HG03064 (cell line): ENCODE measurements at regions not wholly inside any gene's neighbourhood (a gene's known extent, or its start where the extent isn't known, plus 50 kb on each side); places are given as distances from the start of the nearest gene placed in this dataset.

Source experiments
- ATAC-seq: cut with Tn5 transposase; IDR thresholded peaks from one replicate; pipeline ENCODE4 v1.9.1; 2021; ENCODE audit warnings: low read depth; ENCODE audit not compliant: unreplicated experiment

- no peak for ATAC-seq
These were observed 370.4 kb upstream of the CPEB2 start for GRCh38 chr4:14631806-14632440.

GRCh38 chr4:14636563-14636962 is 365.7 kb upstream of the CPEB2 start:
- ATAC-seq: no peak

DNA sequence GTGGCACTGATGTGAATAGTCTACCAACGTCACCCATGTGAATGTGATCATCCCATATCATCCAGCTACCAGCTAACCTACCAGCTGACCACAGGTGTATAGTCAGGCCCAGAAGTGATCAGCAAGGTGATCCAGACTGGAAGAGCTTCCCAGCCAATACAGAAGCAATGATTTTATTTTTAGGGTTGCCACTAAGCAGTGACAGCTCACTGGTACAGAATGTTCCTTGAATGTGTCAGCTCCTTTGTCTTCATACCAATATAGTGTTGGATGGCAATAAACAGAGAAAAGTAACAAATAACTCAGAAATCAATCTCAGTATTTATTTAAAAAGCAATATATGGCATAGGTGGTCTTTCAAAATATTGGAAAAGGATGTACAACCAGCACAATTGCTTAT is 361.8 kb upstream of the CPEB2 start:
- ATAC-seq: no peak

GRCh38 chr4:14641871-14642270 is 360.4 kb upstream of the CPEB2 start:
- no peak for ATAC-seq

DNA sequence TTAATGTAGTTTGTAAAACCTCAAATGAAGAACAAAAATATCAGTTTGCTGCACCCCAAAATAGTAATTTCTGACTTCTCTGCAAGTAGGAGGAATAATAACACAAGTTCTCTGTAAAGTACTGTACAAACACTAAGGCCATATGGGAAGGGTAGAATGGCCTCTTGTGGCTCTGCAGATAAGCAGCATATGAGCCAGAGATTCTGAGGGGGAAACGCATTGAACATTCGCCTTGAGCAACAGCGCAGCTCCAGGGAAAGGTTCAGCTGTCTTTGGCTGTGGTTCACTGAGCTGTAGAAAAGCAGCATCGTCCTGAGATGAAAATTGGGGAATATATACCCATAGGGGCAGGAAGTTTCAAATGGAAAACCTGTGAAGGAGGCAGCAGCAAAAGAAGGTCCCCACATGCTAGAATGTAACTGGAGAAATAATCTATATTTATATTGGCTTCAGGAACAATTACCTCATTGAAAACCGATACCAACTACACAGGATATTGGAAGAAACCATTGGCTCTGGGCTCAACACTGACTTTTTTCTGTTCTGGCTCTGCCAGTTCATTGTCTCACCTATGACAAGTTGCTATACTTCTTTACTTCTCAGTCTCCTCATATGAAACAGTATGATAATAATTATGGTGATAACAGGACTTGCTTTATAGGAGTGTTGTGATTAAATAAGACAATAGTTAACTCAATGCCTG is 357.6 kb upstream of the CPEB2 start:
- no peak for ATAC-seq

DNA sequence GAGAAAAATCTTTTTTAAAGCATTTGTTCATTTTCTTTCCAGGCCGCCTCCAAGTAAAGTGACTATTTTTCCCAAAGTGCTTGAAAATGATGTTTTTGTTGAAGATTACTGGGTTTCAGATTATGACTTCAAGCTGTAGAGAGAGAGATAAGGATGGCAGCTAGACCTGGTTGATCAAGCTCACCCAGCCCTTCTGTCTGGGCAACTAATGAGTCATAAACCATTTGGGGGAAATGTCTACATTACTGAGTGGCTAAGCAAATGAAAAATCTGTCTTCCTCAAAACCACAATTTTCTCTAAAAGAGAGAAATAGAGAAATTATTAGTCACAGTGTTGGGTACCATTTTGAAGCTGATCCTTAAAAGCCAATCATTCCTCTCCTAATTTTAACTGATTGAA is 355.4 kb upstream of the CPEB2 start:
- ATAC-seq: no peak

- no peak for ATAC-seq
These were observed 352.2 kb upstream of the CPEB2 start for GRCh38 chr4:14650127-14650526.

GRCh38 chr4:14652522-14652921 is 349.8 kb upstream of the CPEB2 start:
- no peak for ATAC-seq

- no peak for ATAC-seq
These were observed 348.9 kb upstream of the CPEB2 start for GRCh38 chr4:14653338-14653737.

DNA sequence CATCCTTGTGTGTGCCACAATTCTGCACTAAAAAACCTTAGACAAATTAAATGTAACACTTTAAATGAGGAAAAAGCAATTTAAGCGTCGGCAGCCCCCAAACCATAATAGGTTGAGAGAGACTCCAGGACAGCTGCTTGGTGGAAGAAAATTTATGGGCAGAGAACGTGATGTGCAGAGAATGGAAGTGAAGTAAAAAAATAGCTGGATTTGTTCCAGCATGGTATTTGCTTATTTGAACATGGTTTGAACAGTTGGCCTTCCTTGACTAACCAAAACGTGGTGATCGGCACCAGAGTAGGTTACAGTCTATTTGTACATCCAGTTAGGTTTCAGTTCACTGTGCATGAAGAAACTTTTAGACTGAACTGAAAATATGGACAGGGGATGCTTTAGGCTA is 343.0 kb upstream of the CPEB2 start:
- ATAC-seq: no peak

DNA sequence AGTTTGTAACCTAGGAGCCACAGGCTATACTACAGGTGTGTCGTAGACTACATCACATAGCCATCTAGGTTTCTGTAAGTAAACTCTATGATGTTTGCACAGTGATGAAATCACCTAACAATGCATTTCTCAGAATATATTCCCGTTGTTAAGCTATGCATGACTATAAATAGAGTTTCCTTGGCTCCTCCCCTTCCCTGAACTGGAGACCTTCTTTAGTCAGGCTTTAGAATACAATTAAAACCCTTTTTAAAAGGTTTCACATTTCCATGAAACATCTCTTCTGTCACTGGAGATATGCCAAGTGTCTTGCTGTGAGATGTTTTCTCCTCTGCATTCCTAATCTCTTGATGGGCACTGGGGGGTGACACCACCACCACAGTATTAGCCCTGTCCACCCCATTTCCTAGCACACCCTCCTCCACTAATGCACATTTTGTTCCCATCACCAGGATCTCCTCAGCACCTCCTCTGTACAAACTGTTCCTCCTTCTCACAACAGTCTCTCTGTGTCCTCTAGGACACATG is 334.6 kb upstream of the CPEB2 start:
- ATAC-seq: no peak

- ATAC-seq: no peak
These were observed 334.0 kb upstream of the CPEB2 start for GRCh38 chr4:14668296-14668695.

DNA sequence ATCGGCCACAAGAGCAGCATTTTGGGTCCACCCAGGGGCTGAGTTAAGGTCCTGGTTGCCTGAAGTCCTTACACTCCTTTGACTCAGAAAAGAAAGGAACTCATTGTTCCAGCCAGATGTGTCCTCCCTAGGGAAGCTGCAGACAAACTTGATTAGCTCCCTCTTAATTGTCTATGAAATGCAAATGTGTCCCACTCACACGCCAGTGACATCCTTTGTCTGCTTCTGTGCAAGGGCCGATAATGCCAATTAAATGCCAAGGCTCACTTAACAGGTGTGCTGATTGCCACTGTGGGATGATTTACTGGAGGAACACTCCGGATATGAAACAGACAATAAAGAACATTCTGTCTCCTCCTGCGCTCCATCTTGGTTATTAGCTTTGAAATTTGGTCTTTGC is 332.9 kb upstream of the CPEB2 start:
- ATAC-seq: no peak

GRCh38 chr4:14671146-14671545 is 331.1 kb upstream of the CPEB2 start:
- no peak for ATAC-seq

DNA sequence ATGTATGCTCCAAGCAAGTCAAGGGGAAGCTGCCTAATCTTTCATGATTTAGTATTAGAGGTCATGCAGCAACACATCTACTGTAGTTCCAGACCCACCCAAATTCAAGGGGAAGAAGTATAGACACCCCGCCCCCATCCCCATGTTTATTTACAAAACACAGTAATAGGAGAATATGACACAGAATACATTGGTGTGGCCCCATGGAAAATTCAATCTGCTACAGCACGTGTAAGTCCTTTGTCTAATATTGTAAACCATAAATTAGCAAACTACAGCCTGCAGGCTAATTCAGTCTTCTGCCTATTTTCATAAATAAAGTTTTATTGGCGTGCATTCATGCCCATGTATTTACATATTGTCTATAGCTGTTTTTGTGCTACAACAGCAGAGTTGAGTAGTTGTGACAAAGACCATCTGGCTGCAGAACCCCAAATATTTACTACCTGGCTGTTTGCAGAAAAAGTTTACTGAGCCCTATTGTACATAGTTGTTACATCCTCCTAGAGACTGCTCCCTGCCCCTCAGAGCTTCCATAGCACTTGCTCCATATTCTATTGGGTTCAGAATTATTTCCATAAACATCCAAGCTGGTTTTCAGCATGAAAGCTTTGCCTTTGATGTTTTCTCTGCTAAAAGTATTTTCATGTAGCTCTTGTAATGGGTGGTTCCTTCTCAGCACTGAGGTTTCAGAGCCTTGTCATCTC is 326.8 kb upstream of the CPEB2 start:
- ATAC-seq: no peak

DNA sequence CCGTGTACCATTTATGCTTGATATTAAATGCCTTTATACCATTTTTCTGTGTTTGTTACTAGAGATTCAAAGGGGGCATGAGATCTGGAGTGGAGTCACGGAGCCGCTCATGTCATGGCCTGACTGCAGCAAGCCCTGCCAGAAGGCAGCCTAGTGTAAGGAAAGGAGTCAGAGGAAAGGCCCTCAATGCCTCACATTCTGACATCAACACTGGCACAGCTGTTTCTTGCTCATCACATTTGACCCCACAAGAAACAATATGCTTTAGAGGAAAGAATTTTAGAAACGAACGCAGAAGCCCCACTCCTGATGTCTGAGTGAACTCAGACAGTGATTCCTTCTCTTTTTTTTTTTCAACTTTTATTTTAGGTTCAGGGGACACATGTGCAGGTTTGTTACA is 322.4 kb upstream of the CPEB2 start:
- ATAC-seq: no peak

GRCh38 chr4:14681330-14681729 is 321.0 kb upstream of the CPEB2 start:
- no peak for ATAC-seq

GRCh38 chr4:14693728-14694127 is 308.6 kb upstream of the CPEB2 start:
- ATAC-seq: no peak

GRCh38 chr4:14695095-14695845 is 307.0 kb upstream of the CPEB2 start:
- no peak for ATAC-seq

DNA sequence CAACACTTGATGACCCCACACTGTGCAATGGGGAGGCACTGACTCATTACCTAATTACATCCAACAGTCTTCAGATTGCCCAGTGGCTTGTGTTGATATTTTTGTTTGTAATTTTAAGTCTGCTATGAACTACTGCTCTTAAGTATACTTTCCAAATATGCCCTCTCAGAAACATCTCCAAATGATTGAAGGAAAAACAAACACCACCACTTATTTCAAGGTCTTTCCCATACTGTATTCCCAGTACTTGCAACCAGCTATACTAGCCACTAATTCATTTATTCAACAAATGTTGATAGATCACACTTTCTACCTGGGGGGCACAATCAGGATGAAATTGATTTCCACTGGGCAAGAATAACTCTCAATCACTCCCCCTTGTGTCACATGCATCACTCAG is 302.2 kb upstream of the CPEB2 start:
- ATAC-seq: no peak

DNA sequence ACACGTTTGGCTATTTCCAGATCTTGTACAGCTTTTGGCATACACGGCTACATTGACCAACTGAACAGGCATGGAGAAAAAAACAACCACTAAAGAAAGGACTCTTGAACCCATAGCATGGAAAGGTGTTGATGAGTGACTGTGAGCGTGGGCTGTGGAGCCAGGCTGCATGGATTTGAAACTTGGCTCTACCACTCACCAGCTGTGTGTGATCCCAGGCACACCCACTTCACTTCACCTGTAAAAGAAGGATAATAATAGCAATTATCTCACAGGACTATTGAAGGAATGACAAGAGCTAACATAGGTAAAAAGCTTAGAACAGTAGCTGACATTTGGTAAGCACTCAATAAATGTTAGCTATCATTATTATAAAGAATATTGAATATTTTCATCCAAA is 301.7 kb upstream of the CPEB2 start:
- no peak for ATAC-seq
